ENCODE measurements at regions not wholly inside any gene's neighbourhood (a gene's known extent, or its start where the extent isn't known, plus 50 kb on each side); places are given as distances from the start of the nearest gene placed in this dataset.

DNA sequence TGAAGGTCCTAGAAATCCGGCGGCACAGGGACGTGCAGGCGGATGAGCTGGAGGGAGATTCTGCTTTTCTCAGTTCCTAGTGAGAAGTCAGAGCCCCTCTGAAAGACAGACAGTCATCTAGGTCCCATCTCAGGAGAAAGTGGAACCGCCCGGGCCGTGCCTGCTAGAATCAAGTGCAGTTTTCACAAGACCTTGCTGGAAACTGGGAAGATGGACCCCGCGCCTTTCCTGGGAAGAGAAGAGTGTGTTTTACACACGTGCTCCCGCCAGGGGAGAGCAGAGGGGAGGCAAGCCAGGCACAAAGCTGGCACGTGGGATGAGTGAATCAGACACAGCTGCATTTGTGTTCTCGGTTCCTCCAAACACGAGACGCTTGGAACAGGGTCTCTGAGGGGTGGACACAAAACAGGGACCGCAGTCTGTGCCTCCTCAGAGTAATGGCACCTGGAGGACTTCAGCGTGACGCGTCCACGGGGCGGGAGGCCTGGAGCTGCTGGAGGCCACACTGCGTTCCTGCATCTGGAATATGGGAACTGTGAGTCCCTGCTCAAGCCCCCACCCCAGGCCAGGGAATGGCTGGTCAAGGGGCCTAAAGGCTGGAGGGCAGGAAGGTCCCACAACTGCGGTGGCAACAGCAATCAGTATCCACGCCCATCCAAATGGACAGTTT, 218.3 kb downstream of the BRD1 start (continued):
- no peak for TF ChIP-seq ZNF114 (CRISPR knock-in tag; IDR thresholded peaks at IDR 0.05)
- TF ChIP-seq EZH2 (IDR thresholded peaks at IDR 0.05; ENCODE audit: low read depth, unreplicated experiment): no peak
- TF ChIP-seq JUNB (IDR thresholded peaks at IDR 0.05; ENCODE audit: unreplicated experiment): no peak
- no peak for TF ChIP-seq CREB1 (CRISPR knock-in tag; IDR thresholded peaks at IDR 0.05; ENCODE audit: low read depth)
- TF ChIP-seq, protein P1, sequence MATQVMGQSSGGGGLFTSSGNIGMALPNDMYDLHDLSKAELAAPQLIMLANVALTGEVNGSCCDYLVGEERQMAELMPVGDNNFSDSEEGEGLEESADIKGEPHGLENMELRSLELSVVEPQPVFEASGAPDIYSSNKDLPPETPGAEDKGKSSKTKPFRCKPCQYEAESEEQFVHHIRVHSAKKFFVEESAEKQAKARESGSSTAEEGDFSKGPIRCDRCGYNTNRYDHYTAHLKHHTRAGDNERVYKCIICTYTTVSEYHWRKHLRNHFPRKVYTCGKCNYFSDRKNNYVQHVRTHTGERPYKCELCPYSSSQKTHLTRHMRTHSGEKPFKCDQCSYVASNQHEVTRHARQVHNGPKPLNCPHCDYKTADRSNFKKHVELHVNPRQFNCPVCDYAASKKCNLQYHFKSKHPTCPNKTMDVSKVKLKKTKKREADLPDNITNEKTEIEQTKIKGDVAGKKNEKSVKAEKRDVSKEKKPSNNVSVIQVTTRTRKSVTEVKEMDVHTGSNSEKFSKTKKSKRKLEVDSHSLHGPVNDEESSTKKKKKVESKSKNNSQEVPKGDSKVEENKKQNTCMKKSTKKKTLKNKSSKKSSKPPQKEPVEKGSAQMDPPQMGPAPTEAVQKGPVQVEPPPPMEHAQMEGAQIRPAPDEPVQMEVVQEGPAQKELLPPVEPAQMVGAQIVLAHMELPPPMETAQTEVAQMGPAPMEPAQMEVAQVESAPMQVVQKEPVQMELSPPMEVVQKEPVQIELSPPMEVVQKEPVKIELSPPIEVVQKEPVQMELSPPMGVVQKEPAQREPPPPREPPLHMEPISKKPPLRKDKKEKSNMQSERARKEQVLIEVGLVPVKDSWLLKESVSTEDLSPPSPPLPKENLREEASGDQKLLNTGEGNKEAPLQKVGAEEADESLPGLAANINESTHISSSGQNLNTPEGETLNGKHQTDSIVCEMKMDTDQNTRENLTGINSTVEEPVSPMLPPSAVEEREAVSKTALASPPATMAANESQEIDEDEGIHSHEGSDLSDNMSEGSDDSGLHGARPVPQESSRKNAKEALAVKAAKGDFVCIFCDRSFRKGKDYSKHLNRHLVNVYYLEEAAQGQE (IDR thresholded peaks at IDR 0.05; ENCODE audit: unreplicated experiment): no peak
- TF ChIP-seq, protein P2, sequence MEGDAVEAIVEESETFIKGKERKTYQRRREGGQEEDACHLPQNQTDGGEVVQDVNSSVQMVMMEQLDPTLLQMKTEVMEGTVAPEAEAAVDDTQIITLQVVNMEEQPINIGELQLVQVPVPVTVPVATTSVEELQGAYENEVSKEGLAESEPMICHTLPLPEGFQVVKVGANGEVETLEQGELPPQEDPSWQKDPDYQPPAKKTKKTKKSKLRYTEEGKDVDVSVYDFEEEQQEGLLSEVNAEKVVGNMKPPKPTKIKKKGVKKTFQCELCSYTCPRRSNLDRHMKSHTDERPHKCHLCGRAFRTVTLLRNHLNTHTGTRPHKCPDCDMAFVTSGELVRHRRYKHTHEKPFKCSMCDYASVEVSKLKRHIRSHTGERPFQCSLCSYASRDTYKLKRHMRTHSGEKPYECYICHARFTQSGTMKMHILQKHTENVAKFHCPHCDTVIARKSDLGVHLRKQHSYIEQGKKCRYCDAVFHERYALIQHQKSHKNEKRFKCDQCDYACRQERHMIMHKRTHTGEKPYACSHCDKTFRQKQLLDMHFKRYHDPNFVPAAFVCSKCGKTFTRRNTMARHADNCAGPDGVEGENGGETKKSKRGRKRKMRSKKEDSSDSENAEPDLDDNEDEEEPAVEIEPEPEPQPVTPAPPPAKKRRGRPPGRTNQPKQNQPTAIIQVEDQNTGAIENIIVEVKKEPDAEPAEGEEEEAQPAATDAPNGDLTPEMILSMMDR (conservative IDR thresholded peaks at IDR 0.05; ENCODE audit: low read depth in 2 of 2): no peak
- no peak for TF ChIP-seq EZH2phosphoT487 (IDR thresholded peaks at IDR 0.05; ENCODE audit: unreplicated experiment)
- no peak for TF ChIP-seq STAT1 (IDR thresholded peaks at IDR 0.05; ENCODE audit: unreplicated experiment)
- TF ChIP-seq NANOG (IDR thresholded peaks at IDR 0.05; ENCODE audit: borderline replicate concordance): no peak

DNA sequence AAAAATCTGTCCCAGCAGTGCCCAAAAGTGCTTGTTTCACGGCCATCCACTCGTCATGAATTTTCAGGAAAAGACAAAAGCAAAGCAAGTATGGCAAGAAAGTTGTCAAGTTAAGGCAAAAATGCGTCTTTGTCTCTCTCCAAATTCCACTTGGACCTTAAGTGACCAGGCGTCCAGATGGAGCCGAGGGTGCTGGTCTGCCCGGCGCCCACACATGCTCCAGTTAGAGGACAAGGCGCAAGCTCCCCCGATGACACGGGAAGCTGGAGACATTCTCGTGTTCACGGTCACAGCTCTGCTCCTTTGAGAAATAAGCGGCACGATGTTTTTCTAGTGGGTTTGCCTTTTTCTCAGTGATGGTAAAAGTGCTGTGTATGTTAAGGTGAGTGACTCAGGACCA, 219.0 kb downstream of the BRD1 start:
- Mint-ChIP-seq H3K4me3 (no peak overlapping the region), H3K27me3 (ENCODE audit: insufficient read depth, low read depth, poor library complexity) (peaks cover 3% of the 10 kb centered on the region), H3K4me1 (no peaks in the 10 kb centered on the region), H3K27ac (no peak overlapping the region), H3K9me3 (peaks cover 28% of the 10 kb centered on the region), H3K36me3 (ENCODE audit: low read depth) (peaks cover 11% of the 10 kb centered on the region)
- Histone ChIP-seq H3K27ac (ENCODE audit: low read depth) (no peak overlapping the region), H3K4me1 (ENCODE audit: insufficient read depth) (no peaks in the 10 kb centered on the region), H4K20me1 (replicated peaks; ENCODE audit: insufficient read depth) (no peaks in the 10 kb centered on the region), H3K79me2 (replicated peaks; ENCODE audit: insufficient read depth) (no peaks in the 10 kb centered on the region), H3K27me3 (ENCODE audit: insufficient read depth) (no peaks in the 10 kb centered on the region), H3K4me2 (no peak overlapping the region), H3K9me2 (ENCODE audit: insufficient read depth) (no peaks in the 10 kb centered on the region), H3K4me3 (no peak overlapping the region), H3K36me3 (ENCODE audit: insufficient read depth) (no peaks in the 10 kb centered on the region; the same call in 1 of the 2 replicates), H2AFZ (no peak overlapping the region), H3F3A (replicated peaks; ENCODE audit: low read depth) (0 out of 2 replicates have a peak, but pooled peaks cover 6% of the 10 kb centered on the region)
- ATAC-seq (no peak), DNase-seq (ENCODE audit: low spot score) (no peak)
- TF ChIP-seq, protein P3, sequence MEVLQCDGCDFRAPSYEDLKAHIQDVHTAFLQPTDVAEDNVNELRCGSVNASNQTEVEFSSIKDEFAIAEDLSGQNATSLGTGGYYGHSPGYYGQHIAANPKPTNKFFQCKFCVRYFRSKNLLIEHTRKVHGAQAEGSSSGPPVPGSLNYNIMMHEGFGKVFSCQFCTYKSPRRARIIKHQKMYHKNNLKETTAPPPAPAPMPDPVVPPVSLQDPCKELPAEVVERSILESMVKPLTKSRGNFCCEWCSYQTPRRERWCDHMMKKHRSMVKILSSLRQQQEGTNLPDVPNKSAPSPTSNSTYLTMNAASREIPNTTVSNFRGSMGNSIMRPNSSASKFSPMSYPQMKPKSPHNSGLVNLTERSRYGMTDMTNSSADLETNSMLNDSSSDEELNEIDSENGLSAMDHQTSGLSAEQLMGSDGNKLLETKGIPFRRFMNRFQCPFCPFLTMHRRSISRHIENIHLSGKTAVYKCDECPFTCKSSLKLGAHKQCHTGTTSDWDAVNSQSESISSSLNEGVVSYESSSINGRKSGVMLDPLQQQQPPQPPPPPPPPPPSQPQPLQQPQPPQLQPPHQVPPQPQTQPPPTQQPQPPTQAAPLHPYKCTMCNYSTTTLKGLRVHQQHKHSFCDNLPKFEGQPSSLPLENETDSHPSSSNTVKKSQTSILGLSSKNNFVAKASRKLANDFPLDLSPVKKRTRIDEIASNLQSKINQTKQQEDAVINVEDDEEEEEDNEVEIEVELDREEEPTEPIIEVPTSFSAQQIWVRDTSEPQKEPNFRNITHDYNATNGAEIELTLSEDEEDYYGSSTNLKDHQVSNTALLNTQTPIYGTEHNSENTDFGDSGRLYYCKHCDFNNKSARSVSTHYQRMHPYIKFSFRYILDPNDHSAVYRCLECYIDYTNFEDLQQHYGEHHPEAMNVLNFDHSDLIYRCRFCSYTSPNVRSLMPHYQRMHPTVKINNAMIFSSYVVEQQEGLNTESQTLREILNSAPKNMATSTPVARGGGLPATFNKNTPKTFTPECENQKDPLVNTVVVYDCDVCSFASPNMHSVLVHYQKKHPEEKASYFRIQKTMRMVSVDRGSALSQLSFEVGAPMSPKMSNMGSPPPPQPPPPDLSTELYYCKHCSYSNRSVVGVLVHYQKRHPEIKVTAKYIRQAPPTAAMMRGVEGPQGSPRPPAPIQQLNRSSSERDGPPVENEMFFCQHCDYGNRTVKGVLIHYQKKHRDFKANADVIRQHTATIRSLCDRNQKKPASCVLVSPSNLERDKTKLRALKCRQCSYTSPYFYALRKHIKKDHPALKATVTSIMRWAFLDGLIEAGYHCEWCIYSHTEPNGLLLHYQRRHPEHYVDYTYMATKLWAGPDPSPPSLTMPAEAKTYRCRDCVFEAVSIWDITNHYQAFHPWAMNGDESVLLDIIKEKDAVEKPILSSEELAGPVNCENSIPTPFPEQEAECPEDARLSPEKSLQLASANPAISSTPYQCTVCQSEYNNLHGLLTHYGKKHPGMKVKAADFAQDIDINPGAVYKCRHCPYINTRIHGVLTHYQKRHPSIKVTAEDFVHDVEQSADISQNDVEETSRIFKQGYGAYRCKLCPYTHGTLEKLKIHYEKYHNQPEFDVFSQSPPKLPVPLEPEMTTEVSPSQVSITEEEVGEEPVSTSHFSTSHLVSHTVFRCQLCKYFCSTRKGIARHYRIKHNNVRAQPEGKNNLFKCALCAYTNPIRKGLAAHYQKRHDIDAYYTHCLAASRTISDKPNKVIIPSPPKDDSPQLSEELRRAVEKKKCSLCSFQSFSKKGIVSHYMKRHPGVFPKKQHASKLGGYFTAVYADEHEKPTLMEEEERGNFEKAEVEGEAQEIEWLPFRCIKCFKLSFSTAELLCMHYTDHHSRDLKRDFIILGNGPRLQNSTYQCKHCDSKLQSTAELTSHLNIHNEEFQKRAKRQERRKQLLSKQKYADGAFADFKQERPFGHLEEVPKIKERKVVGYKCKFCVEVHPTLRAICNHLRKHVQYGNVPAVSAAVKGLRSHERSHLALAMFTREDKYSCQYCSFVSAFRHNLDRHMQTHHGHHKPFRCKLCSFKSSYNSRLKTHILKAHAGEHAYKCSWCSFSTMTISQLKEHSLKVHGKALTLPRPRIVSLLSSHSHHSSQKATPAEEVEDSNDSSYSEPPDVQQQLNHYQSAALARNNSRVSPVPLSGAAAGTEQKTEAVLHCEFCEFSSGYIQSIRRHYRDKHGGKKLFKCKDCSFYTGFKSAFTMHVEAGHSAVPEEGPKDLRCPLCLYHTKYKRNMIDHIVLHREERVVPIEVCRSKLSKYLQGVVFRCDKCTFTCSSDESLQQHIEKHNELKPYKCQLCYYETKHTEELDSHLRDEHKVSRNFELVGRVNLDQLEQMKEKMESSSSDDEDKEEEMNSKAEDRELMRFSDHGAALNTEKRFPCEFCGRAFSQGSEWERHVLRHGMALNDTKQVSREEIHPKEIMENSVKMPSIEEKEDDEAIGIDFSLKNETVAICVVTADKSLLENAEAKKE (CRISPR knock-in tag; IDR thresholded peaks at IDR 0.05): no peak
- TF ChIP-seq CREB1 (CRISPR knock-in tag; IDR thresholded peaks at IDR 0.05; ENCODE audit: low read depth) (no peak), EZH2phosphoT487 (IDR thresholded peaks at IDR 0.05; ENCODE audit: unreplicated experiment) (no peak), EZH2 (IDR thresholded peaks at IDR 0.05; ENCODE audit: low read depth, unreplicated experiment) (no peak), ZNF331 (CRISPR knock-in tag; IDR thresholded peaks at IDR 0.05; ENCODE audit: low read depth) (no peak), POLR2AphosphoS5 (IDR thresholded peaks at IDR 0.05; ENCODE audit: low read depth) (no peak)
- TF ChIP-seq, protein P4, sequence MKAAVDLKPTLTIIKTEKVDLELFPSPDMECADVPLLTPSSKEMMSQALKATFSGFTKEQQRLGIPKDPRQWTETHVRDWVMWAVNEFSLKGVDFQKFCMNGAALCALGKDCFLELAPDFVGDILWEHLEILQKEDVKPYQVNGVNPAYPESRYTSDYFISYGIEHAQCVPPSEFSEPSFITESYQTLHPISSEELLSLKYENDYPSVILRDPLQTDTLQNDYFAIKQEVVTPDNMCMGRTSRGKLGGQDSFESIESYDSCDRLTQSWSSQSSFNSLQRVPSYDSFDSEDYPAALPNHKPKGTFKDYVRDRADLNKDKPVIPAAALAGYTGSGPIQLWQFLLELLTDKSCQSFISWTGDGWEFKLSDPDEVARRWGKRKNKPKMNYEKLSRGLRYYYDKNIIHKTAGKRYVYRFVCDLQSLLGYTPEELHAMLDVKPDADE (IDR thresholded peaks at IDR 0.05): no peak

Measured in GM23338 (cell line).